GM12878 (cell line): ENCODE measurements at regions not wholly inside any gene's neighbourhood (a gene's known extent, or its start where the extent isn't known, plus 50 kb on each side); places are given as distances from the start of the nearest gene placed in this dataset.

Experiments
- ATAC-seq: fragments of 200-7000 bp; cut with Tn5 transposase; 3 replicates; pipeline ENCODE4 v1.9.1; 2020; ENCODE audit warnings: mild to moderate bottlenecking, moderate library complexity
- BruUV-seq: library from RNA; stranded (reverse); fragments of 400-500 nt; replicated peaks from 2 replicates; lab custom pipeline; 2021; lab: Mats Ljungman, UMichigan
- CTCF ChIA-PET: fragments of 300-600 bp; sonication (Branson Sonifier 250); formaldehyde crosslinking; extraction: SDS; loops from one replicate; lab custom pipeline; 2021; ENCODE audit warnings: inconsistent platforms; lab: Yijun Ruan, JAX
- POLR2A ChIA-PET: fragments of 350-600 bp; formaldehyde crosslinking; extraction: SDS; loops from one replicate; lab custom pipeline; 2021; ENCODE audit warnings: inconsistent platforms; lab: Charles Lee
- RAD21 ChIA-PET: fragments of 300-600 bp; sonication (Branson Sonifier 250); formaldehyde crosslinking; loops from one replicate; lab custom pipeline; 2023; ENCODE audit warnings: antibody characterized with exemption; ENCODE audit not compliant: unreplicated experiment; lab: Charles Lee
- SMC1A ChIA-PET: fragments of 300-600 bp; sonication (Branson Sonifier 250); formaldehyde crosslinking; loops from one replicate; lab custom pipeline; 2023; ENCODE audit not compliant: unreplicated experiment, uncharacterized antibody; lab: Charles Lee
- DNase-seq: peaks from one replicate; pipeline ENCODE4 v3.0.0-alpha.2; 2011; ENCODE audit warnings: low read depth, low spot score
- FAIRE-seq: peaks from 3 replicates; lab custom pipeline; 2011; peaks lifted over from hg19 to GRCh38; lab: Jason Lieb, UNC
- H2AFZ ChIP-seq: 2 replicates; pipeline ENCODE4 v1.6.0; 2011; ENCODE audit warnings: low read depth, low read length, control low read depth; ENCODE audit not compliant: control insufficient read depth
- H3K27ac ChIP-seq: 2 replicates; pipeline ENCODE4 v1.5.1; 2011; ENCODE audit warnings: control low read depth; ENCODE audit not compliant: control insufficient read depth, insufficient read depth
- H3K27me3 ChIP-seq, 2 experiments: replicated peaks in 1 of 2; 2 replicates each; pipeline versions ENCODE4 v1.6.0 to v1.6.1; 2011; ENCODE audit warnings: low read length in 1 of 2; ENCODE audit not compliant: control insufficient read depth in 2 of 2, insufficient read depth in 2 of 2
- H3K36me3 ChIP-seq, 2 experiments: 2 replicates each; pipeline ENCODE4 v1.5.1; 2011; ENCODE audit warnings: low read length in 1 of 2; ENCODE audit not compliant: control insufficient read depth in 2 of 2, insufficient read depth in 2 of 2
- H3K4me1 ChIP-seq: 2 replicates; pipeline ENCODE4 v1.6.1; 2011; ENCODE audit warnings: mild to moderate bottlenecking, low read length, moderate library complexity, mixed read lengths; ENCODE audit not compliant: control insufficient read depth, insufficient read depth
- H3K4me2 ChIP-seq: 2 replicates; pipeline ENCODE4 v1.6.0; 2011; ENCODE audit warnings: control low read depth; ENCODE audit not compliant: control insufficient read depth, insufficient read depth
- H3K4me3 ChIP-seq: fragments of 200-600 bp; sonication (generic); 2 replicates; pipeline ENCODE4 v1.5.1; 2016
- H3K79me2 ChIP-seq: 2 replicates; pipeline ENCODE4 v1.6.0; 2011; ENCODE audit warnings: low read length; ENCODE audit not compliant: control insufficient read depth, insufficient read depth
- H3K9ac ChIP-seq: 2 replicates; pipeline ENCODE4 v1.8.0; 2011; ENCODE audit warnings: low read length, control low read depth, mixed read lengths; ENCODE audit not compliant: control insufficient read depth, insufficient read depth
- H3K9me3 ChIP-seq: replicated peaks from 3 replicates; pipeline ENCODE4 v1.5.1; 2011; ENCODE audit warnings: mild to moderate bottlenecking, low read length; ENCODE audit not compliant: control insufficient read depth, insufficient read depth
- H4K20me1 ChIP-seq: 2 replicates; pipeline ENCODE4 v1.6.0; 2011; ENCODE audit not compliant: control insufficient read depth, insufficient read depth
- ATF7 ChIP-seq: fragments of 450-650 bp; IDR thresholded peaks from 2 replicates; pipeline ENCODE4 v1.6.1; 2016; ENCODE audit warnings: low read depth, mild to moderate bottlenecking
- CBX3 ChIP-seq: fragments of 200-600 bp; sonication (generic); IDR thresholded peaks from 2 replicates; pipeline ENCODE4 v1.6.1; 2016; ENCODE audit warnings: low read depth, borderline replicate concordance
- EP300 ChIP-seq, 2 experiments: fragments of 150-350 bp in 1 of 2; IDR thresholded peaks; 2 replicates each; pipeline ENCODE4 v1.6.1; 2011 to 2012; ENCODE audit warnings: low read depth in 2 of 2, low read length in 2 of 2, borderline replicate concordance in 1 of 2, improper control_type of control experiment in 1 of 2, inconsistent platforms in 1 of 2; ENCODE audit not compliant: control insufficient read depth in 1 of 2
- HDGF ChIP-seq: fragments of 450-650 bp; IDR thresholded peaks from 2 replicates; pipeline ENCODE4 v1.6.1; 2016; ENCODE audit warnings: antibody characterized with exemption
- MYB ChIP-seq: fragments of 150-350 bp; IDR thresholded peaks from 2 replicates; pipeline ENCODE4 v1.6.1; 2014; ENCODE audit warnings: mild to moderate bottlenecking, low read depth, low read length, borderline replicate concordance
- NFIC ChIP-seq: IDR thresholded peaks from 2 replicates; pipeline ENCODE4 v1.6.1; 2012; ENCODE audit warnings: low read depth, mild to moderate bottlenecking, inconsistent platforms, low read length, moderate library complexity
- REST ChIP-seq: IDR thresholded peaks from 2 replicates; pipeline ENCODE4 v1.6.1; 2012; ENCODE audit warnings: mild to moderate bottlenecking, low read depth, low read length
- SKIL ChIP-seq: fragments of 450-650 bp; IDR thresholded peaks from 2 replicates; pipeline ENCODE4 v1.6.1; 2017; ENCODE audit warnings: mild to moderate bottlenecking, low read depth, inconsistent platforms; ENCODE audit not compliant: poor library complexity, severe bottlenecking
- SMARCA5 ChIP-seq: fragments of 450-650 bp; IDR thresholded peaks from 2 replicates; pipeline ENCODE4 v1.6.1; 2017; ENCODE audit warnings: mild to moderate bottlenecking
- SPI1 ChIP-seq: IDR thresholded peaks from 2 replicates; pipeline ENCODE4 v1.6.1; 2011; ENCODE audit warnings: low read depth, mild to moderate bottlenecking, low read length, moderate library complexity, borderline replicate concordance; ENCODE audit not compliant: insufficient read depth
- TAF1 ChIP-seq: IDR thresholded peaks from 2 replicates; pipeline ENCODE4 v1.6.1; 2011; ENCODE audit warnings: mild to moderate bottlenecking, low read depth, low read length, borderline replicate concordance
- TCF7 ChIP-seq: IDR thresholded peaks from 2 replicates; pipeline ENCODE4 v1.6.1; 2014; ENCODE audit warnings: antibody characterized with exemption, borderline replicate concordance
- in situ Hi-C: fragments of 300-500 bp; cut with MboI; formaldehyde crosslinking; loops from 9 replicates; pipeline ENCODE4 v1.14.3; 2018; ENCODE audit warnings: mixed read lengths
- intact Hi-C: fragments of 100-400 bp; cut with micrococcal nuclease; formaldehyde crosslinking; loops from one replicate; pipeline ENCODE4 v1.14.2; 2022; ENCODE audit not compliant: unreplicated experiment
- TF ChIP-seq, protein P1 (sequence below): fragments of 450-650 bp; IDR thresholded peaks from 2 replicates; pipeline ENCODE4 v1.6.1; 2016; ENCODE audit warnings: mild to moderate bottlenecking
- TF ChIP-seq, protein P2 (sequence below): fragments of 450-650 bp; IDR thresholded peaks from 2 replicates; pipeline ENCODE4 v1.6.1; 2017; ENCODE audit warnings: mild to moderate bottlenecking, moderate library complexity

DNA sequence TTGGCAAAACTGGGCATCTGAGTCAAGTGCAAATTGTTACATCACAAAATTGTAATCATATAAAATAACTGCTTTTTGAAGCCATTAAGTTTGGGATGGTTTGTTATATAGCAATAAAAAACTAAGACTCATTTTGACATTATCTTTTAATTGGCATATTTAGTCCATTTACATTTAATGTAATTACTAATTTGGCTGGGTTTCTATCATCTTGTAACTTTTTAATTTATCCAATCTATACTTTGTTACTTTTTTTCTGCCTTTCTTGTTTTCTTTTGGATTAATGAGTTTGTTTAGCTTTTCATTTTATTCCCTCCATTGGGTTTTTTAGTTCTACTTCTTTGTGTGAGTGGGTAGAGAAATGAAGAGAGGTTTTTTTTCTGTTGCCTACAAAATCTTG is 76.3 kb downstream of the DRAM2 start:
- Histone ChIP-seq H3K4me2 (no peak overlapping the region), H2AFZ (no peak overlapping the region), H3K36me3 (no peaks in the 10 kb centered on the region), H3K27me3 (no peaks in the 10 kb centered on the region), H3K9me3 (peaks cover 1% of the 10 kb centered on the region; the same call in 2 of the 3 replicates), H4K20me1 (no peaks in the 10 kb centered on the region), H3K79me2 (no peaks in the 10 kb centered on the region), H3K4me1 (peaks cover 6% of the 10 kb centered on the region; the same call in 1 of the 2 replicates), H3K9ac (no peak overlapping the region), H3K27ac (no peak overlapping the region), H3K4me3 (no peak overlapping the region)
- ChIA-PET SMC1A (interaction anchor here (1.6 kb wide), 1 partner anchor 19 kb away, joined by 5 read pairs; no protein-coding TSS in a partner anchor), POLR2A (no interaction called here), CTCF (interaction anchor here (2.1 kb wide), 1 partner anchor 20 kb away, joined by 10 read pairs; no protein-coding TSS in a partner anchor), RAD21 (no interaction called here)
- DNase-seq (no peak), ATAC-seq (no peak), FAIRE-seq (no peak)
- in situ Hi-C loops, result no loop called here
- BruUV-seq, result no TSS peak
- TF ChIP-seq, protein P1, sequence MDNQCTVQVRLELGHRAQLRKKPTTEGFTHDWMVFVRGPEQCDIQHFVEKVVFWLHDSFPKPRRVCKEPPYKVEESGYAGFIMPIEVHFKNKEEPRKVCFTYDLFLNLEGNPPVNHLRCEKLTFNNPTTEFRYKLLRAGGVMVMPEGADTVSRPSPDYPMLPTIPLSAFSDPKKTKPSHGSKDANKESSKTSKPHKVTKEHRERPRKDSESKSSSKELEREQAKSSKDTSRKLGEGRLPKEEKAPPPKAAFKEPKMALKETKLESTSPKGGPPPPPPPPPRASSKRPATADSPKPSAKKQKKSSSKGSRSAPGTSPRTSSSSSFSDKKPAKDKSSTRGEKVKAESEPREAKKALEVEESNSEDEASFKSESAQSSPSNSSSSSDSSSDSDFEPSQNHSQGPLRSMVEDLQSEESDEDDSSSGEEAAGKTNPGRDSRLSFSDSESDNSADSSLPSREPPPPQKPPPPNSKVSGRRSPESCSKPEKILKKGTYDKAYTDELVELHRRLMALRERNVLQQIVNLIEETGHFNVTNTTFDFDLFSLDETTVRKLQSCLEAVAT, result no peak
- TF ChIP-seq MYB (no peak), SMARCA5 (no peak), HDGF (no peak), EP300 (IDR thresholded peaks at IDR 0.05; ENCODE audit: borderline replicate concordance in 1 of 2, control insufficient read depth in 1 of 2, low read depth in 2 of 2, low read length in 2 of 2) (no peak), TAF1 (no peak), CBX3 (no peak), SPI1 (no peak), TCF7 (no peak), REST (no peak), NFIC (no peak), SKIL (no peak), ATF7 (no peak)
- TF ChIP-seq, protein P2, sequence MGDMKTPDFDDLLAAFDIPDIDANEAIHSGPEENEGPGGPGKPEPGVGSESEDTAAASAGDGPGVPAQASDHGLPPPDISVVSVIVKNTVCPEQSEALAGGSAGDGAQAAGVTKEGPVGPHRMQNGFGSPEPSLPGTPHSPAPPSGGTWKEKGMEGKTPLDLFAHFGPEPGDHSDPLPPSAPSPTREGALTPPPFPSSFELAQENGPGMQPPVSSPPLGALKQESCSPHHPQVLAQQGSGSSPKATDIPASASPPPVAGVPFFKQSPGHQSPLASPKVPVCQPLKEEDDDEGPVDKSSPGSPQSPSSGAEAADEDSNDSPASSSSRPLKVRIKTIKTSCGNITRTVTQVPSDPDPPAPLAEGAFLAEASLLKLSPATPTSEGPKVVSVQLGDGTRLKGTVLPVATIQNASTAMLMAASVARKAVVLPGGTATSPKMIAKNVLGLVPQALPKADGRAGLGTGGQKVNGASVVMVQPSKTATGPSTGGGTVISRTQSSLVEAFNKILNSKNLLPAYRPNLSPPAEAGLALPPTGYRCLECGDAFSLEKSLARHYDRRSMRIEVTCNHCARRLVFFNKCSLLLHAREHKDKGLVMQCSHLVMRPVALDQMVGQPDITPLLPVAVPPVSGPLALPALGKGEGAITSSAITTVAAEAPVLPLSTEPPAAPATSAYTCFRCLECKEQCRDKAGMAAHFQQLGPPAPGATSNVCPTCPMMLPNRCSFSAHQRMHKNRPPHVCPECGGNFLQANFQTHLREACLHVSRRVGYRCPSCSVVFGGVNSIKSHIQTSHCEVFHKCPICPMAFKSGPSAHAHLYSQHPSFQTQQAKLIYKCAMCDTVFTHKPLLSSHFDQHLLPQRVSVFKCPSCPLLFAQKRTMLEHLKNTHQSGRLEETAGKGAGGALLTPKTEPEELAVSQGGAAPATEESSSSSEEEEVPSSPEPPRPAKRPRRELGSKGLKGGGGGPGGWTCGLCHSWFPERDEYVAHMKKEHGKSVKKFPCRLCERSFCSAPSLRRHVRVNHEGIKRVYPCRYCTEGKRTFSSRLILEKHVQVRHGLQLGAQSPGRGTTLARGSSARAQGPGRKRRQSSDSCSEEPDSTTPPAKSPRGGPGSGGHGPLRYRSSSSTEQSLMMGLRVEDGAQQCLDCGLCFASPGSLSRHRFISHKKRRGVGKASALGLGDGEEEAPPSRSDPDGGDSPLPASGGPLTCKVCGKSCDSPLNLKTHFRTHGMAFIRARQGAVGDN, result no peak
- intact Hi-C loops, result no loop called here
